CD14-positive monocyte (primary cell): ENCODE measurements at regions not wholly inside any gene's neighbourhood (a gene's known extent, or its start where the extent isn't known, plus 50 kb on each side); places are given as distances from the start of the nearest gene placed in this dataset.
"Not testable (repeated sequence)": the region's sequence is repeated elsewhere in the genome, so short reads cannot be mapped to it uniquely, and the experiment has no call there.

Source experiments
- DNase-seq, 3 donors: peaks; one replicate each; pipeline ENCODE4 v3.0.0-alpha.2; 2011 to 2022
- H2AFZ ChIP-seq: 2 replicates; pipeline ENCODE4 v1.6.0; 2012; ENCODE audit warnings: mild to moderate bottlenecking, low read depth, low read length, inconsistent platforms; ENCODE audit not compliant: insufficient read depth, poor library complexity, severe bottlenecking
- H3K27ac ChIP-seq, 2 donors: 1 replicate in 1 of 2; 2 replicates in 1 of 2; pipeline ENCODE4 v1.5.1; 2012 to 2013; ENCODE audit warnings: low read length in 2 of 2, control low read depth in 1 of 2, inconsistent platforms in 1 of 2, low read depth in 1 of 2, mild to moderate bottlenecking in 1 of 2
- H3K27me3 ChIP-seq, 2 donors: one replicate each; pipeline versions ENCODE4 v1.6.0 to v1.6.1; 2011 to 2013; ENCODE audit warnings: low read length in 2 of 2; ENCODE audit not compliant: control insufficient read depth in 2 of 2, insufficient read depth in 2 of 2
- H3K36me3 ChIP-seq, 2 donors: replicated peaks in 1 of 2; 1 replicate in 1 of 2; 2 replicates in 1 of 2; pipeline versions ENCODE4 v1.5.1 to v1.6.1; 2012 to 2013; ENCODE audit warnings: low read length in 2 of 2, control low read depth in 1 of 2, inconsistent platforms in 1 of 2, mild to moderate bottlenecking in 1 of 2; ENCODE audit not compliant: insufficient read depth in 2 of 2, control insufficient read depth in 1 of 2
- H3K4me1 ChIP-seq, 2 donors: 1 replicate in 1 of 2; 2 replicates in 1 of 2; pipeline versions ENCODE4 v1.5.1 to v1.6.1; 2012 to 2013; ENCODE audit warnings: low read length in 2 of 2, control low read depth in 1 of 2, inconsistent platforms in 1 of 2, mild to moderate bottlenecking in 1 of 2, moderate library complexity in 1 of 2; ENCODE audit not compliant: insufficient read depth in 2 of 2, control insufficient read depth in 1 of 2
- H3K4me2 ChIP-seq: replicated peaks from 2 replicates; pipeline ENCODE3; 2012; ENCODE audit warnings: low read length, moderate library complexity, mild to moderate bottlenecking; ENCODE audit not compliant: poor library complexity, severe bottlenecking; ENCODE audit errors: extremely low read depth
- H3K4me3 ChIP-seq, 3 experiments: fragments of 200-600 bp in 1 of 3; sonication (generic) in 1 of 3; replicated peaks in 1 of 3; 1 replicate in 2 of 3; 2 replicates in 1 of 3; pipeline ENCODE4 v1.5.1; 2011 to 2013; ENCODE audit warnings: low read length in 3 of 3, mild to moderate bottlenecking in 3 of 3, control low read depth in 2 of 3, low read depth in 2 of 3, inconsistent platforms in 1 of 3, moderate library complexity in 1 of 3
- H3K79me2 ChIP-seq: 2 replicates; pipeline ENCODE4 v1.6.0; 2012; ENCODE audit warnings: mild to moderate bottlenecking, control low read depth, inconsistent platforms, low read length, moderate library complexity; ENCODE audit not compliant: insufficient read depth
- H3K9ac ChIP-seq: 2 replicates; pipeline ENCODE4 v1.6.0; 2017; ENCODE audit warnings: low read length, mild to moderate bottlenecking; ENCODE audit not compliant: insufficient read depth, poor library complexity, severe bottlenecking
- H3K9me3 ChIP-seq, 2 donors: replicated peaks in 1 of 2; 1 replicate in 1 of 2; 2 replicates in 1 of 2; pipeline versions ENCODE4 v1.5.1 to v1.6.1; 2012 to 2013; ENCODE audit warnings: low read length in 2 of 2, control low read depth in 1 of 2; ENCODE audit not compliant: control insufficient read depth in 1 of 2, insufficient read depth in 1 of 2
- H4K20me1 ChIP-seq: 2 replicates; pipeline ENCODE4 v1.6.0; 2012; ENCODE audit warnings: mild to moderate bottlenecking, low read length, control low read depth, moderate library complexity; ENCODE audit not compliant: insufficient read depth
- H3K27ac Mint-ChIP-seq, 7 donors: one replicate each; pipeline ENCODE4 v1.8.0; 2020; ENCODE audit warnings: mild to moderate bottlenecking in 7 of 7, mixed read lengths in 7 of 7, moderate library complexity in 6 of 7, inconsistent platforms in 2 of 7
- H3K27me3 Mint-ChIP-seq, 3 donors: one replicate each; pipeline ENCODE4 v1.8.0; 2021 to 2022; ENCODE audit warnings: low read depth in 3 of 3, mild to moderate bottlenecking in 3 of 3, mixed read lengths in 3 of 3, moderate library complexity in 3 of 3, inconsistent platforms in 1 of 3
- H3K36me3 Mint-ChIP-seq, 2 donors: one replicate each; pipeline ENCODE4 v1.8.0; 2020; ENCODE audit warnings: mixed read lengths in 2 of 2, inconsistent platforms in 1 of 2, mild to moderate bottlenecking in 1 of 2
- H3K4me1 Mint-ChIP-seq: one replicate; pipeline ENCODE4 v1.8.0; 2020; ENCODE audit warnings: mild to moderate bottlenecking, mixed read lengths
- H3K4me3 Mint-ChIP-seq, 2 donors: one replicate each; pipeline ENCODE4 v1.8.0; 2020; ENCODE audit warnings: mild to moderate bottlenecking in 2 of 2, mixed read lengths in 2 of 2, moderate library complexity in 1 of 2
- H3K9me3 Mint-ChIP-seq, 7 donors: one replicate each; pipeline ENCODE4 v1.8.0; 2020 to 2022; ENCODE audit warnings: mixed read lengths in 7 of 7, mild to moderate bottlenecking in 6 of 7, moderate library complexity in 6 of 7, inconsistent platforms in 2 of 7
- CTCF ChIP-seq: fragments of 200-600 bp; IDR thresholded peaks from one replicate; pipeline ENCODE4 v1.8.0; 2022; ENCODE audit warnings: antibody characterized with exemption, mild to moderate bottlenecking
- WGBS: methylation state at CpG from one replicate; pipeline ENCODE4 v1.1.5; 2013; ENCODE audit warnings: missing lambda C conversion rate; ENCODE audit not compliant: insufficient coverage; 5-methylcytosine and 5-hydroxymethylcytosine counted together
- intact Hi-C, 2 donors: fragments of 100-400 bp; cut with micrococcal nuclease; formaldehyde crosslinking; loops; one replicate each; pipeline versions ENCODE4 v1.15.0 to v1.15.1; 2023

GRCh38 chr11:101705972-101706371 is 122.2 kb upstream of the TRPC6 start:
- Histone ChIP-seq H3K27me3 (no peaks in the 10 kb centered on the region), H3K9me3 (peaks cover 0 to 17% of the 10 kb centered on the region in 2 donors), H3K4me3 (no peak overlapping the region), H3K27ac (no peak overlapping the region), H3K4me1 (no peaks in the 10 kb centered on the region), H4K20me1 (no peaks in the 10 kb centered on the region), H3K79me2 (no peaks in the 10 kb centered on the region), H3K36me3 (no peaks in the 10 kb centered on the region), H2AFZ (no peak overlapping the region), H3K9ac (no peak overlapping the region), H3K4me2 (no peak overlapping the region)
- no peaks in the 10 kb centered on the region for H3K36me3 Mint-ChIP-seq
- no peak for DNase-seq
- peaks cover 2 to 11% (median 5%) of the 10 kb centered on the region in 7 donors for H3K9me3 Mint-ChIP-seq
- H3K4me3 Mint-ChIP-seq, result no peak overlapping the region
- 71% methylated on average over 1 of the region's 1 CpG for WGBS
- H3K27me3 Mint-ChIP-seq, result peaks cover 0 to 2% (median 0%) of the 10 kb centered on the region in 3 donors
- intact Hi-C loops, result no loop called here
- H3K27ac Mint-ChIP-seq, result no peak overlapping the region
- H3K4me1 Mint-ChIP-seq, result no peaks in the 10 kb centered on the region
- TF ChIP-seq CTCF, result no peak

- H3K4me1 ChIP-seq, H3K79me2 ChIP-seq, intact Hi-C loops, H3K27me3 ChIP-seq, DNase-seq, H3K36me3 ChIP-seq, H3K27ac Mint-ChIP-seq, H3K4me2 ChIP-seq, H3K27ac ChIP-seq, H3K4me1 Mint-ChIP-seq, H3K36me3 Mint-ChIP-seq, H3K4me3 ChIP-seq, H2AFZ ChIP-seq, H3K4me3 Mint-ChIP-seq, H3K9me3 ChIP-seq, H4K20me1 ChIP-seq, H3K27me3 Mint-ChIP-seq, H3K9ac ChIP-seq: not testable (repeated sequence)
- H3K9me3 Mint-ChIP-seq, result peaks cover 0 to 14% (median 5%) of the 10 kb centered on the region in 7 donors
- WGBS, result no CpG with 5 or more reads among the region's 3 CpGs
Observed at GRCh38 chr11:101694869-101695268, 111.1 kb upstream of the TRPC6 start.
